CD4-positive, alpha-beta T cell treated with Interleukin-15 for 4 hours (primary cell): ENCODE measurements at regions not wholly inside any gene's neighbourhood (a gene's known extent, or its start where the extent isn't known, plus 50 kb on each side); places are given as distances from the start of the nearest gene placed in this dataset.
A peak's percentile ranks its signal among the peaks of the same experiment; 100 is the strongest.

Source experiments
- DNase-seq: peaks from one replicate; pipeline ENCODE4 v3.0.0-alpha.2; 2020; ENCODE audit warnings: low spot score

GRCh38 chr4:163875327-163875726 lies 380.8 kb downstream of the TMA16 start:
- DNase-seq, result no peak

- DNase-seq, result no peak
Observed at GRCh38 chr4:163878336-163879121, 384.0 kb downstream of the TMA16 start.

DNA sequence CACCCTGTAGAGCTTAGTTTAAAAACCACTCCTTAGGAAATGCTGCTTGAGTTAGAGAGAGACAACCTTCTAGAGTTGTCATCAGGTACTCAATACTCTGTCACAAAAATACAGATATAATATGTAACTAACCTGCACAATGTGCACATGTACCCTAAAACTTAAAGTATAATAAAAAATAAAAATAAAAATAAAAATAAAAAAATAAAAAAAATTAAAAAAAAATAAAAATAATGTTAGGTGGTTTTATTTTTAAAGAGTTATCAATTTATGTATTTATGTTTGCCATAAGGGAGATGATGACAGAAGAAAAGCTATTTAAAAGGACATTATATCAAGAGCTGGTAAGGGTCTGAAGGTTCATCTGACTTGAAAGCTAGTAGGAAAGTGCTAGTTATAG lies 397.9 kb downstream of the TMA16 start:
- DNase-seq, result no peak

DNA sequence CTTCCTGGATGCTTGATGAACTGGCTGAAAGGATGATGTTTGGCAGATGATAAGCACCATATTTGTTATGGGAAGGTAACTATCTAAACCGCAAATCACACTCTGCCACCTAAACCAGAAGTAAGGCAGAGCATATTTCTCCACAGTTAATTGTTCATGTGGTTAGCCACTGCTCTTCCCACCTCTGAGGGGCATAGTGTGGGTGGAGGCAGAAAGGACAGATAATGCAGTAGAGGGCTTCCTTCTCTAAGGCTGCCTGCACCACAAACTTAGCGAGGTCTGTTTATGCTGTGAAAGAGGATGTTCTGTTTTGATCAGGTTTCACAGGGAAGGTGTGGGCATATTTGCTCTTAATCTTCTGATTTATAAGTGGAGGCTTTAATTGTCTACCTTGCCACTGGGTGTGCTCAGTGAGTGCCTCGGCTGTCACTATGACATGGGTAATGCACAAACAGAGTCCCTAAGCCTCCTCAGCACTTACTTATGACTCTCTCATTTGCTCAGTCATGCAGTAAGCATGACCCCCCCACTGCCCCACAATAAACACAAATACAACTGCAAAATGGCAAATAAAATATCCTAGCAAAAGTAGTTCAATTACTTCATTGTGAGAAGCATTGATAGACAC lies 401.0 kb downstream of the TMA16 start:
- peak; percentile 21 for DNase-seq

DNA sequence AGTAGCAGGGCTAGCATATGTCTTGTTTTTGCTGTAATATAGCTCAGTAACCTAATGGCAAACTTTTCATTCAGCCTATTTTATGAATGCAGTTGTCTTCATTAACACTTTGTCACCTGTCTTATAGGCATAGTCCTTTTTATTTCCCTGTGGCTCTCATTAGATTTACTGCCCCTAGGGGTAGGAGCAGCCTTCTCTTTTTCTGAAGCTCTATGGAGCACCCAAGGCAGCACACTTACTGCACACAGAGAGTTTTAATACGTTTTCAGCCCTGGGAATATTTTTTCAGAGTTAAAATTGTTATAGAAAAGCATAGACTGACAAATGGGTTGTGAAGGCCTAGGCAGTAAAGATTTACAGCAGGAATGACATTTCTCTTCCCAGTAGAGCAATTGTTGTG lies 406.8 kb downstream of the TMA16 start:
- DNase-seq, result no peak

GRCh38 chr4:163902417-163902816 lies 407.9 kb downstream of the TMA16 start:
- DNase-seq, result no peak

DNA sequence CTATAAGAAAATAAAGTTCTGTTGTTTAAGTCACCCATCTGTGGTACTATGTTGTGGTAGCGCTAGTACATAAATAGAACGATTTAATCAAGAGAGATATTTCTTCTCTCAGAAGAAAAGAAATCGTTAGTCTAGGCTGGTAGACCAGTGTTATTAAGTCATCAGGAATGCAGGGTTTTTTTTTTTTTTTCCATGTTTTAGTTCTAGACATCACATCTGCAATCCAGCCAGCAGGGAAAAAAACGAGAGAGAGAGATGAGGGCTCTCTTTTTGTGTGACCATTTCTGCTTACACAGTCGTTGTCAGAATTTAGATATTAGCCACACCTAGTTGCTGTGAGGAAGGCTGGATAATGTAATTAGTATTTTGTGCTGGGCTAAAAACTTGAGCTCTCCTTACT lies 417.4 kb downstream of the TMA16 start:
- no peak for DNase-seq

DNA sequence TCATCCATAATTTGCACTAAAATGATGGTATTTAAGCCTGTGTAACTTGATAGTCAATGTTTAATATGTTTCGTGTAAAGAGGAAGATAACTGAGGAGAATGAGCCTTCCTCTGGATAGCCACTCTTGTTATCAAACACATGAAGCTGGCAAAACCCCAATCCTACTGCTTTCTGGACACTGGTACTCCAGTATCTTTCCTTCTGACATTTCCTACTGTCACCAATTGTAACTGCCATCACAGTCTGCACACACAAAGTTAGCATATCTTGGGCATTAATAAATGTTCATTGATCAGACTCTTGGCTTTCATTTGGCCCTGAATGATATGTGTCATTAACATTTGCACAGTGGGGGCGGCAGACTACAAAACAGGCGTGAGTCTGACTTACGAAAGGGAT lies 419.1 kb downstream of the TMA16 start:
- no peak for DNase-seq

- DNase-seq, result no peak
Observed at GRCh38 chr4:163915896-163916295, 421.4 kb downstream of the TMA16 start.

DNA sequence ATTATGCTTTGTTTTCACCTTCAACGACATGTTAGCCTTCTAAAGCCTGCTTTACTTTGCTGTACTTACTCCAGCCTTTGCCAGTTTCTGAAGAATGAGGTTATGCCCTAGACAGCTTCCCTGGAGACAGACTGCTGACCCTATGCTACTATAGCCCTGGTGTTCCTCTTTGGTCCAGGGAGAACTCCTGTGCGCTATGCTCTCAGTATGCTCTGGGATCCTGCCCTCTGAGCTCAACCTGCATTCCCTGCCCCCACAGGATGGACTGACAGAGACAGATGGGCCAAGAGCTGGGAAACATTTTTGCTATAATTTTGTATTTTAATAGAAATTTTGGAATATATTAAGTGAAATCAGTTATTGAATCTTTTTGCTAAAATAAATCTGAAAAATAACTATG lies 425.9 kb downstream of the TMA16 start:
- no peak for DNase-seq

DNA sequence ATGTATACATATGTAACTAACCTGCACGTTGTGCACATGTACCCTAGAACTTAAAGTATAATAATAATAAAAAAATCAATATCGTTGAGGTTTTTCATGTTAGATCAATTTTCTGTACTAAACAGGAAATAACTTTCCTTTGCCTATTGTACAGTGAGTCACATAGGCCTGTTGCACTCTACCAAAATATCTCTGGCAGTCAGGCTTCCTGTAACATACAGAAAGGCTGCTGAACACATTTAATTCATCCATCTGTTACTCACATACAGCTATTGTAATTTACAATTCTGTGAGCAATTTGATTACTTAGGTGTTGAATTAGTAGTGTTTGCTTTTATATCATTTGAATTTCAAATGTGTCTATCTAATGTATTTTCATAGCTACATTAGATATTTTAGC lies 427.8 kb downstream of the TMA16 start:
- no peak for DNase-seq

DNA sequence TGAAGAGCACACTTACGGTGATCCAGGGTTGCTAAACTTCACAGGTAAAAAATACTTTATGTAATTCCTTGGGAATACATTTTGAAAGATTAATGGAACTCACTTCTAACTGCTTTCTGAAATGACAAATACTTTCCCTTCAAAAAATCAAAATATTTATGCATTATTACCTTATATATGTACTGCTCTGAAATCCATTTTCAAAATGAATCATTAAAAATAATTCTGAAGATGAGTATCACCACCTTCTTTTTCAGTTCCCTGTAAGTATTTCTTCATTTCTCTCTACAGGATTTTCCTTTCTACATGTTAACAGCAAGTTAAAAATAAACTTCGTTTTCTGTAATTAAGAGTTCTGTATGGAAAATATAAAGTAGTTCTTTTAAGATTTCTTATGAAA lies 428.6 kb downstream of the TMA16 start:
- no peak for DNase-seq

DNA sequence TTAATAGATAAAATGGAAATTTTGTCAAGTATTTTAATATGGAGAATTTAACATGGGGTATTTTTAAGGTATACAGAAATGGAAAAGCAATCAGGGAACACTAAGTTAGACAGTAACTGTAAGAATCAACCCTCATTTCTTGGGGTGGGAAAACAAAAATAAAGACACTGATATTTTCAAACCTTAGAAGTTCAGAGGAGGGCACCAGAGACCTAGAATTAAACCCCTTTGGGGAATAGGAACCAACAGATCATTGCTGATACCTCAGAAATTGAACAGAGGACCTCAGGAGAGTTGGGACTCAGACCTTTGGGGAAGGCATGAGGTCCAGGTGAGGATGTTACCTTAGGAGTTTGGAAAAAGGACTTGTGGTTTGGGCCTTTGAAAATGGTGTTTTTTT lies 435.6 kb downstream of the TMA16 start:
- DNase-seq, result no peak

DNA sequence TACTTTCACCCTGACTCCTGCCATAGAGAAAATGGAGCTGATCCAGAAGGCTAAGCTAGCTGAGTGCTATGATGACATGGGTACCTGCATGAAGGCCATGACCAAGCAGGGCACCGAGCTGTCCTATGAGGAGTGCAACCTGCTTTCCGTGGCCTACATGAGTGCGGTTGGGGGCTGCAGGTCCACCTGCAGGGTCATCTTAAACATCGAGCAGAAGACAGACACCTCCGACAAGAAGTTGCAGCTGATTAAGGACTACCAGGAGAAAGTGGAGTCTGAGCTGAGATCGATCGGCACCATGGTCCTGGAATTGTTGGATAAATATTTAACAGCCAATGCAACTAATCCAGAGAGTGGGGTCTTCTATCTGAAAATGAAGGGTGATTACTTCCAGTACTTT lies 438.0 kb downstream of the TMA16 start:
- no peak for DNase-seq

DNA sequence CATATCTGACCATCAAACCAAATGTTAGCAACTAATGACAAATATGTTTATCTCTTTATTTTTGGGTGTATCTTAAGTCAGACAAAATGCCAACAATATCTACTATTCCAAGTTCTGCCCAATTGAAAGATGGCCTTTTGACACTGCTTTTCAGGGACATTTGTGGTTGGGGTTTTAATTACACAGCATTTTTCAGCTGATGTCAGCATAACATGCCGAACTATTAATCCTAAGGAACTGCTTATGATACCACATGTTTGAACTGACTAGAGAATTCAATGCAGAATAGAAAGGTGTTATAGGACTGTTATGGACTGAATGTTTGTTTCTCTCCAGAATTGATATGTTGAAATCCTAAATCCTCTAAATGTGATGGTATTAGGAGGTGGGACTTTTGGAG lies 445.1 kb downstream of the TMA16 start:
- no peak for DNase-seq

DNA sequence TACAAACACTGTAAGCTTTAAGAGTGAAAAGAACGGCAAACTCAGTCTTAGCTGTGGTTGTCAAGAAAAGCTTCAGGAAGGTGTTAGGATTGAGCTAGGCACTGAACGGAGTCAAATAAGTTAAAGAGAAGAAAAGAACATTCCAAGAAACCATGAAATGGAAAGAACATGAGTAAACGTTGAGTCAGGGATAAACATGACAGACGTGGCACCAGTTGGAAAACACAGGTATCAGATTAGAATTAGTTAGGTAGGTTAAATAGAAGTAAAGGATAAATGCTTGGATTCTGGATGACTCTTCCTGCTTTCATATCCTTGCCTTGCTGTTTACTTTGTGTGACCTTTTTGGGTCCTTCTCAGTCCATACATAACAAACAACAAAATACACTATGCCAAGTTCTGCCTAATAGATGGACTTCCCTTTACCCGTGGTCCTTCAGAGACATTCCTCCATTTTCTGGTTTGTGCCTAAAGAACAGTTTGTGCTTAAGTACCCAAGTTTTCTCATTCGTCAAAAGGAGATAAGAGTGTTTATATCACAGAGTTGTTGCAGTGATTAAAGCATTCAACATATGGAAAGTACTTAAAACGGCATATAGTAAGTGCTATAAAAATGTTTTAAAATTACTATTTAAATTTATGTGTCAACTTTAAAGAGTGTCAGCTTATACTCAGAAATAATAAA lies 446.9 kb downstream of the TMA16 start:
- no peak for DNase-seq

GRCh38 chr4:163948920-163949455 lies 454.5 kb downstream of the TMA16 start:
- DNase-seq, result no peak

- no peak for DNase-seq
Observed at GRCh38 chr4:163949976-163950601, 455.6 kb downstream of the TMA16 start.

DNA sequence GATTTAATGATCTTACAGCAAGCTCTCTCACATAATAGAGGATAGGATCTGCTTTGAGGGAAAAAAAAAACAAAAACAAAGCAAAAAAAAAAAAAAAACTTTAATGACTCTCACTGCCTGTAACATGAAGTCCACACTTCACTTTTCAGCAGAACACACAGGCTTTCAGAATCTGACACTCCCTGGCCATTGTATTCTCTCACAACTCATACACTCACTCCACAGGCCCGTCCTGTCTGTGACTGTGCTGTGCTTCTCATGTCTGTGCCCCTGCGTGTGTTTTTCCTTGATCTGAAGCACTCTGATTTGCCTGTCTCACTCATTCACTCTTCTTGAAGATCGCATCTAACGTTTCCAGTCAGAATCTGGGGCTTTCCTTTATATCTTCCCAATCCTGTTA lies 460.8 kb downstream of the TMA16 start:
- no peak for DNase-seq

DNA sequence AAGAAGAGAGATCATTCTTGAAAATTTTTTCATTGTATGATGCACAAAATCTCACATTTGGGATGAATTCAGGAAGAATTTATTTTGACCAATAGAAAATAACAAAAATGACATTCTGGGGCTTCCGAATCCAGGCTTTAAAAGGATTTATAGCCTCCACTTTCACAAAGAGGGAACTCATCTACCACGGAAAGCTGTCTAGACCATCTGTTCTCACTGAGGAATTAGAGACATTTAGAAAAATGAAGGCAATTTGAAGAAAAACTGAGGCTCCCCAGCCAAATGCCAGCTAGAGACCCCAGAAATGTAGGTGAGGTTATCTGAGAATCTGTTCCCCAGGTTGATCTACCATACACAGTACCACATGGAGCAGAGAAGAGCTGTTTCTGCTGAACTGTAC lies 464.3 kb downstream of the TMA16 start:
- DNase-seq, result no peak

DNA sequence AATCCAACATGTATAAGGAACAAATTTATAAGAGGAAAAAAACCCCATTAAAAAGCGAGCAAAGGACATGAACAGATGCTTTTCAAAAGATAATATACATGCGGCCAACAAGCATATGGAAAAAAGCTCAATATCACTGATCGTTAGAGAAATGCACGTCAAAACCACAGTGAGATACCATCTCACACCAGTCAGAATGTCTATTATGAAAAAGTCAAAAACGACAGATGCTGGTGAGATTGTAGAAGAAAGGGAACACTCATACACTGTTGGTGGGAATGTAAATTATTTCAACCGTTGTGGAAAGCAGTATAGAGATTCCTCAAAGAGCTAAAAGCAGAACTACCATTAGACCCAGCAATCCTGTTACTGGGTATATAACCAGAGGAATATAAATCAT lies 465.4 kb downstream of the TMA16 start:
- no peak for DNase-seq

GRCh38 chr4:163966612-163967011 lies 472.1 kb downstream of the TMA16 start:
- no peak for DNase-seq

- no peak for DNase-seq
Observed at GRCh38 chr4:163967263-163967662, 472.8 kb downstream of the TMA16 start.
